IMR-90 (cell line): ENCODE measurements at regions not wholly inside any gene's neighbourhood (a gene's known extent, or its start where the extent isn't known, plus 50 kb on each side); places are given as distances from the start of the nearest gene placed in this dataset.

Experiments
- ATAC-seq: fragments of 200-7000 bp; cut with Tn5 transposase; 2 replicates; pipeline ENCODE4 v1.9.1; 2020; ENCODE audit warnings: low read depth, mild to moderate bottlenecking, moderate library complexity
- BruUV-seq: library from RNA; stranded (reverse); fragments of 400-500 nt; replicated peaks from 2 replicates; lab custom pipeline; 2021; lab: Mats Ljungman, UMichigan
- CTCF ChIA-PET: fragments of 300-600 bp; formaldehyde crosslinking; extraction: SDS; loops from one replicate; lab custom pipeline; 2021; ENCODE audit warnings: antibody characterized with exemption; lab: Yijun Ruan, JAX
- POLR2A ChIA-PET: fragments of 300-600 bp; sonication (Branson Sonifier 250); formaldehyde crosslinking; loops from one replicate; lab custom pipeline; 2022; ENCODE audit warnings: antibody characterized with exemption; ENCODE audit not compliant: unreplicated experiment; lab: Charles Lee
- DNase-seq: peaks from one replicate; pipeline ENCODE4 v3.0.0; 2013
- H2AFZ ChIP-seq: replicated peaks from 2 replicates; pipeline ENCODE3; 2013; ENCODE audit warnings: low read length, mild to moderate bottlenecking; ENCODE audit not compliant: poor library complexity
- H2AK5ac ChIP-seq: 2 replicates; pipeline ENCODE4 v1.6.1; 2013; ENCODE audit warnings: low read depth, low read length, inconsistent platforms
- H2AK9ac ChIP-seq: replicated peaks from 2 replicates; pipeline ENCODE3; 2013; ENCODE audit warnings: mild to moderate bottlenecking, low read depth, low read length, moderate library complexity; ENCODE audit not compliant: poor library complexity
- H2BK120ac ChIP-seq: 2 replicates; pipeline ENCODE4 v1.6.1; 2013; ENCODE audit warnings: low read depth, low read length, inconsistent platforms
- H2BK15ac ChIP-seq: 3 replicates; pipeline ENCODE4 v1.6.1; 2013; ENCODE audit warnings: low read depth, low read length, inconsistent platforms
- H2BK20ac ChIP-seq: 2 replicates; pipeline ENCODE4 v1.6.1; 2013; ENCODE audit warnings: low read depth, mild to moderate bottlenecking, inconsistent platforms, low read length, moderate library complexity
- H2BK5ac ChIP-seq: 2 replicates; pipeline ENCODE4 v1.6.1; 2013; ENCODE audit warnings: mild to moderate bottlenecking, low read depth, low read length, inconsistent platforms; ENCODE audit not compliant: poor library complexity, severe bottlenecking
- H3K14ac ChIP-seq: replicated peaks from 2 replicates; pipeline ENCODE4 v1.6.1; 2013; ENCODE audit warnings: low read depth, low read length, inconsistent platforms
- H3K18ac ChIP-seq: 2 replicates; pipeline ENCODE4 v1.6.1; 2013; ENCODE audit warnings: low read depth, low read length, control low read depth
- H3K23ac ChIP-seq: 2 replicates; pipeline ENCODE4 v1.6.1; 2013; ENCODE audit warnings: low read depth, low read length, inconsistent platforms
- H3K27ac ChIP-seq: 2 replicates; pipeline ENCODE4 v1.5.1; 2013; ENCODE audit warnings: mild to moderate bottlenecking, control low read depth, low read length; ENCODE audit not compliant: insufficient read depth
- H3K27me3 ChIP-seq: 2 replicates; pipeline ENCODE4 v1.6.1; 2013; ENCODE audit warnings: low read length; ENCODE audit not compliant: control insufficient read depth, insufficient read depth
- H3K36me3 ChIP-seq: 2 replicates; pipeline ENCODE4 v1.6.1; 2013; ENCODE audit warnings: low read length, mixed read lengths; ENCODE audit not compliant: control insufficient read depth, insufficient read depth
- H3K4ac ChIP-seq: 2 replicates; pipeline ENCODE4 v1.6.1; 2013; ENCODE audit warnings: low read depth, low read length, inconsistent platforms
- H3K4me1 ChIP-seq: 2 replicates; pipeline ENCODE4 v1.6.1; 2013; ENCODE audit warnings: low read length, mixed read lengths; ENCODE audit not compliant: control insufficient read depth, insufficient read depth
- H3K4me2 ChIP-seq: 2 replicates; pipeline ENCODE4 v1.6.1; 2013; ENCODE audit warnings: low read depth, mild to moderate bottlenecking, control low read depth, low read length, moderate library complexity
- H3K4me3 ChIP-seq: 2 replicates; pipeline ENCODE4 v1.5.1; 2013; ENCODE audit warnings: low read depth, mild to moderate bottlenecking, control low read depth, low read length, moderate library complexity; ENCODE audit not compliant: insufficient read depth
- H3K56ac ChIP-seq: 2 replicates; pipeline ENCODE4 v1.6.1; 2013; ENCODE audit warnings: low read length, inconsistent platforms; ENCODE audit not compliant: insufficient read depth; ENCODE audit errors: extremely low read depth
- H3K79me1 ChIP-seq, 2 experiments: 2 replicates each; pipeline ENCODE4 v1.6.1; 2013; ENCODE audit warnings: low read length in 2 of 2, inconsistent platforms in 1 of 2, low read depth in 1 of 2
- H3K9ac ChIP-seq: 2 replicates; pipeline ENCODE4 v1.6.1; 2013; ENCODE audit warnings: low read depth, low read length, control low read depth
- H3K9me1 ChIP-seq: 2 replicates; pipeline ENCODE4 v1.6.1; 2013; ENCODE audit warnings: low read length, inconsistent platforms; ENCODE audit not compliant: insufficient read depth
- H3K9me3 ChIP-seq: 2 replicates; pipeline ENCODE4 v1.6.1; 2013; ENCODE audit warnings: low read length; ENCODE audit not compliant: control insufficient read depth, insufficient read depth
- H4K20me1 ChIP-seq: 2 replicates; pipeline ENCODE4 v1.6.1; 2013; ENCODE audit warnings: low read length, inconsistent platforms; ENCODE audit not compliant: insufficient read depth
- H4K5ac ChIP-seq: 2 replicates; pipeline ENCODE4 v1.6.1; 2013; ENCODE audit warnings: mild to moderate bottlenecking, low read depth, low read length, control low read depth
- H4K8ac ChIP-seq, 2 experiments: 2 replicates each; pipeline ENCODE4 v1.6.1; 2013; ENCODE audit warnings: low read depth in 2 of 2, low read length in 2 of 2, control low read depth in 1 of 2, inconsistent platforms in 1 of 2
- H4K91ac ChIP-seq: 2 replicates; pipeline ENCODE4 v1.6.1; 2013; ENCODE audit warnings: low read depth, low read length, inconsistent platforms; ENCODE audit not compliant: insufficient read depth
- BHLHE40 ChIP-seq: fragments of 150-350 bp; IDR thresholded peaks from 2 replicates; pipeline ENCODE4 v1.6.1; 2016; ENCODE audit warnings: mild to moderate bottlenecking, low read depth, low read length
- CEBPB ChIP-seq: IDR thresholded peaks from 2 replicates; pipeline ENCODE4 v1.6.1; 2012; ENCODE audit warnings: low read depth, low read length, improper control_type of control experiment
- CHD1 ChIP-seq: IDR thresholded peaks from 2 replicates; pipeline ENCODE4 v1.6.1; 2012; ENCODE audit warnings: low read depth, low read length, improper control_type of control experiment
- ELK1 ChIP-seq: fragments of 150-350 bp; IDR thresholded peaks from 2 replicates; pipeline ENCODE4 v1.6.1; 2016; ENCODE audit warnings: low read depth, mild to moderate bottlenecking, low read length, moderate library complexity, borderline replicate concordance
- MAFK ChIP-seq: IDR thresholded peaks from 2 replicates; pipeline ENCODE4 v1.6.1; 2012; ENCODE audit warnings: low read depth, low read length, improper control_type of control experiment
- MAZ ChIP-seq: IDR thresholded peaks from 2 replicates; pipeline ENCODE4 v1.6.1; 2012; ENCODE audit warnings: low read depth, mild to moderate bottlenecking, low read length, improper control_type of control experiment, moderate library complexity, borderline replicate concordance
- MXI1 ChIP-seq: IDR thresholded peaks from 2 replicates; pipeline ENCODE4 v1.6.1; 2012; ENCODE audit warnings: low read depth, mild to moderate bottlenecking, low read length, moderate library complexity, borderline replicate concordance
- NFE2L2 ChIP-seq: fragments of 150-350 bp; IDR thresholded peaks from 2 replicates; pipeline ENCODE4 v1.6.1; 2016; ENCODE audit warnings: low read depth, mild to moderate bottlenecking, low read length
- POLR2A ChIP-seq: IDR thresholded peaks from 2 replicates; pipeline ENCODE4 v1.6.1; 2012; ENCODE audit warnings: mild to moderate bottlenecking, low read depth, low read length
- RAD21 ChIP-seq: IDR thresholded peaks from 2 replicates; pipeline ENCODE4 v1.6.1; 2012; ENCODE audit warnings: low read length, improper control_type of control experiment
- RCOR1 ChIP-seq: IDR thresholded peaks from 2 replicates; pipeline ENCODE4 v1.6.1; 2012; ENCODE audit warnings: mild to moderate bottlenecking, low read length, improper control_type of control experiment; ENCODE audit not compliant: insufficient replicate concordance
- RFX5 ChIP-seq: IDR thresholded peaks from 2 replicates; pipeline ENCODE4 v1.8.0; 2012; ENCODE audit warnings: low read depth, mild to moderate bottlenecking, low read length, moderate library complexity
- SMC3 ChIP-seq: fragments of 150-350 bp; IDR thresholded peaks from 2 replicates; pipeline ENCODE4 v1.6.1; 2016; ENCODE audit warnings: low read depth, mild to moderate bottlenecking, antibody characterized with exemption, low read length, moderate library complexity
- USF2 ChIP-seq: fragments of 150-350 bp; IDR thresholded peaks from 2 replicates; pipeline ENCODE4 v1.6.1; 2017; ENCODE audit warnings: mild to moderate bottlenecking, antibody characterized with exemption, low read length, low read depth
- WGBS, 2 experiments: methylation state at CpG; one replicate each; pipeline versions ENCODE4 v1.1.5 to v1.1.7; 2013; ENCODE audit warnings: missing lambda C conversion rate in 2 of 2; ENCODE audit not compliant: insufficient read length in 1 of 2; ENCODE audit errors: extremely low coverage in 2 of 2; 5-methylcytosine and 5-hydroxymethylcytosine counted together
- dilution Hi-C: fragments of 300-500 bp; cut with HindIII; formaldehyde crosslinking; loops from one replicate; pipeline ENCODE4 v1.14.3; 2018; ENCODE audit warnings: low sequenced_read_pairs; ENCODE audit not compliant: unreplicated experiment
- in situ Hi-C: fragments of 300-500 bp; cut with MboI; formaldehyde crosslinking; loops from 3 replicates; pipeline ENCODE4 v1.14.3; 2019; ENCODE audit warnings: low sequenced_read_pairs, inconsistent platforms, mixed read lengths
- intact Hi-C: fragments of 100-400 bp; cut with micrococcal nuclease; formaldehyde crosslinking; loops from 2 replicates; pipeline ENCODE4 v1.10.0; 2022

GRCh38 chr5:143987751-143988560 lies 176.0 kb downstream of the HMHB1 start (continued):
- no peak for TF ChIP-seq ELK1

GRCh38 chr5:143992496-143992895 lies 178.0 kb downstream of the YIPF5 start:
- H3K23ac ChIP-seq: no peak overlapping the region
- no peak overlapping the region for H4K91ac ChIP-seq
- no peak overlapping the region for H3K4ac ChIP-seq
- dilution Hi-C loops (no loop called here), intact Hi-C loops (no loop called here), in situ Hi-C loops (no loop called here)
- H3K9ac ChIP-seq: no peak overlapping the region
- DNase-seq: no peak
- H3K9me1 ChIP-seq: peaks cover under 1% of the 10 kb centered on the region; the same call in 1 of the 2 replicates
- no peak overlapping the region for H2AK5ac ChIP-seq
- H2BK120ac ChIP-seq: no peak overlapping the region
- H2AFZ ChIP-seq: no peak overlapping the region
- no peak overlapping the region for H2BK20ac ChIP-seq
- no peak overlapping the region for H3K4me2 ChIP-seq
- H4K5ac ChIP-seq: no peak overlapping the region
- no peak overlapping the region for H2BK15ac ChIP-seq
- H3K36me3 ChIP-seq: no peaks in the 10 kb centered on the region
- H3K4me1 ChIP-seq: no peaks in the 10 kb centered on the region; the same call in 1 of the 2 replicates
- no peak overlapping the region for H3K4me3 ChIP-seq
- WGBS, 2 experiments: no CpG with 5 or more reads among the region's 1 CpG
- H4K8ac ChIP-seq: no peak overlapping the region
- H4K20me1 ChIP-seq: no peaks in the 10 kb centered on the region
- no peak overlapping the region for H3K56ac ChIP-seq
- H3K27ac ChIP-seq: no peak overlapping the region
- H2BK5ac ChIP-seq: no peak overlapping the region
- no TSS peak for BruUV-seq
- ATAC-seq: no peak
- no peak overlapping the region for H2AK9ac ChIP-seq
- ChIA-PET CTCF (no interaction called here), POLR2A (no interaction called here)
- H3K27me3 ChIP-seq: no peaks in the 10 kb centered on the region
- H3K79me1 ChIP-seq: no peaks in the 10 kb centered on the region
- no peaks in the 10 kb centered on the region for H3K9me3 ChIP-seq
- H3K18ac ChIP-seq: no peak overlapping the region
- H3K14ac ChIP-seq: no peak overlapping the region
- no peak for TF ChIP-seq MAFK
- TF ChIP-seq NFE2L2: no peak
- no peak for TF ChIP-seq BHLHE40
- no peak for TF ChIP-seq SMC3
- no peak for TF ChIP-seq CHD1
- no peak for TF ChIP-seq RAD21
- TF ChIP-seq MAZ: no peak
- no peak for TF ChIP-seq POLR2A
- no peak for TF ChIP-seq CEBPB
- no peak for TF ChIP-seq MXI1
- no peak for TF ChIP-seq RFX5
- no peak for TF ChIP-seq USF2
- no peak for TF ChIP-seq RCOR1
- TF ChIP-seq ELK1: no peak
